PC-3 (cell line): ENCODE measurements at regions not wholly inside any gene's neighbourhood (a gene's known extent, or its start where the extent isn't known, plus 50 kb on each side); places are given as distances from the start of the nearest gene placed in this dataset.

ENCODE experiments used
- CTCF ChIP-seq: fragments of 300-600 bp; sonication (generic); conservative IDR thresholded peaks from 2 replicates; pipeline ENCODE4 v1.5.1; 2017; ENCODE audit warnings: antibody characterized with exemption, low read depth, mild to moderate bottlenecking, low read length
- EZH2 ChIP-seq: fragments of 300-600 bp; sonication (generic); IDR thresholded peaks from one replicate; pipeline ENCODE4 v1.6.1; 2017; ENCODE audit warnings: antibody characterized with exemption, mild to moderate bottlenecking, low read length; ENCODE audit not compliant: unreplicated experiment

GRCh38 chr4:49217492-49217891 is 231.4 kb downstream of the CWH43 start:
- no peak for TF ChIP-seq CTCF
- no peak for TF ChIP-seq EZH2
